ENCODE measurements at regions not wholly inside any gene's neighbourhood (a gene's known extent, or its start where the extent isn't known, plus 50 kb on each side); places are given as distances from the start of the nearest gene placed in this dataset.
"Not testable (repeated sequence)": the region's sequence is repeated elsewhere in the genome, so short reads cannot be mapped to it uniquely, and the experiment has no call there.

DNA sequence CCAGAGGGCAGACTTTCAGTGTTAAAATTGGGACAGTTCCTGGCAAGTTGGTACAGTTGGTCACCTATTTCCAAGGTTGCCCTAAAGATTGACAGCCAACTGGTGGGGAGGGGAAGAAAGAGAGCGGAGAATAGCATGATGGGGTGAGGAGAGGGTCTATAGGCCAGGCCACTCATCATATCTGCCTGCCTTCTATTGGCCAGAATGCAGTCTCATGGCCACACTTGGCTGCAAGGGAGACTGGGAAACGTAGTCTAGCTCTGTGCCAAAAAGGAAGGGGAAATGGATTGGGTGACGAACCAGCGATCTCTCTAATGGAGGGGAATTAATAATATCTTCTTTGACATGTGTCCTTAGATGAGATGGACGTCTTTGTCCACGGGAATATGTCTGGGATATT, 197.4 kb upstream of the ATP6AP2 start:
- DNase-seq = no peak
- Mint-ChIP-seq H3K4me1 (no peaks in the 10 kb centered on the region), H3K27ac (no peak overlapping the region), H3K4me3 (no peak overlapping the region), H3K36me3 (no peaks in the 10 kb centered on the region), H3K27me3 (ENCODE audit: low read depth in 3 of 3) (peaks cover 0 to 9% (median 3%) of the 10 kb centered on the region in 3 donors), H3K9me3 (no peaks in the 10 kb centered on the region)

DNA sequence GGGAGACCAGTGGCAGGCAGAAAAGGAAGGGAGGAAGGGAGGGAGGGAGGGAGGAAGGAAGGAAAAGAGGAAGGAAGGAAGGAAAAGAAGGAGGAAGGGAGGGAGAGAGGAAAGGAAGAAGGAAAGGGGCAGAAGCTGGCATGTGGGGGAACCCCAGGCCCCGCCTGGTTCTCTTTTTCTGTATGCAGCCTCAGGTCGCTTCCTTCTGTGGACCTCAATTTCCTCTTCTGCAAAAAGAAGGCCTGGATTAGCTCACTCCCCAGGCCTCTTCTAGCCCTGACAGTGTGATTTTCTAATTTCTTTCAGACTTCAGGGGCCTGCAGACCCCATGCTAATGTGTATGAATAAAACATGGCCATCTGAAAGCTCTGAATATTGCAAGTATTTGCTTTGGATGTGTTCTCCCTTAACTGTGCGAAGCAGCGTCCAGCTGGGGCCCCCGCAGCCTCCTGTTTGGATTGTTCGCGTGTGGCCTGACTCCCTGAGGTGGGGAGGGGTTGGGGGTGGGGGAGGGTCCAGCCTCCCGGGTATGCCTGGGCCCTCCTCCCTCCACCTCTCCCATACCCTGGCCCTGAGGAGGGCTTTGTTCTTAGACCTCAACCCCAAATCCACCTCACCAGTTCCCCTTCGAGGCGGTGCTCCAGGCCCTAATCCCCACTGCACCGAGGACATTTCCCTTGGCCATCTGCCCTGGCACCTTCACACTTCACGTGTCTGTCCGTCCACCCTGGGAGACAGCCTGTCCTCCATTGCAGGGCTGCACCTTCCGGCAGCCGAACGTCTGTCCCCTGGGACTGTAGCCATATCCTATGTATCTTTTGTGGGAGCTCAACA, 199.9 kb upstream of the ATP6AP2 start:
- H3K27ac Mint-ChIP-seq = no peak overlapping the region
- H3K27me3 Mint-ChIP-seq (ENCODE audit: low read depth in 3 of 3) = peaks cover 0 to 8% (median 3%) of the 10 kb centered on the region in 3 donors
- H3K36me3 Mint-ChIP-seq = no peaks in the 10 kb centered on the region
- no peaks in the 10 kb centered on the region for H3K9me3 Mint-ChIP-seq
- no peak overlapping the region for H3K4me3 Mint-ChIP-seq
- DNase-seq = no peak
- H3K4me1 Mint-ChIP-seq = no peaks in the 10 kb centered on the region

DNA sequence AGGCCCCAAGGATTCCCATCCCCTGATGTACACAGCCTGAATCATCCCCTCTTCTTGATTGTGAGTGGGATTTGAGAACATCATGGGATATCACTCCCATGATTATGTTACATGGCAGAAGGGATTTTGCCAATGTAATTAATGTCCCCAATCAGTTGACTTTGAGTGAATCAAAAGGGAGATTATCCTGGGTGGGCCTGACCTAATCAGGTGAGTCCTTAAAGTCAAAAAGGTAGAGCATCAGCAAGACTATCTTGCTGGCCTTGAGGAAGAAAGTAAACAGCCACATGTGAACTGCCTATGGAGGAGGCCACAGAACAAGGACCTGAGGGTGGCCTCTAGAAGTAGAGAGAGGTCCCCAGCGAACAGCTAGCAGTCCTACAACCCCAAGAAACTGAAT, 203.1 kb upstream of the ATP6AP2 start:
- H3K27me3 Mint-ChIP-seq (ENCODE audit: low read depth in 3 of 3) = peaks cover 0 to 8% (median 3%) of the 10 kb centered on the region in 3 donors
- H3K27ac Mint-ChIP-seq = no peak overlapping the region
- H3K36me3 Mint-ChIP-seq = no peaks in the 10 kb centered on the region
- no peak overlapping the region for H3K4me3 Mint-ChIP-seq
- no peaks in the 10 kb centered on the region for H3K4me1 Mint-ChIP-seq
- no peak for DNase-seq
- H3K9me3 Mint-ChIP-seq = peaks cover 0 to 2% (median 0%) of the 10 kb centered on the region in 6 donors

DNA sequence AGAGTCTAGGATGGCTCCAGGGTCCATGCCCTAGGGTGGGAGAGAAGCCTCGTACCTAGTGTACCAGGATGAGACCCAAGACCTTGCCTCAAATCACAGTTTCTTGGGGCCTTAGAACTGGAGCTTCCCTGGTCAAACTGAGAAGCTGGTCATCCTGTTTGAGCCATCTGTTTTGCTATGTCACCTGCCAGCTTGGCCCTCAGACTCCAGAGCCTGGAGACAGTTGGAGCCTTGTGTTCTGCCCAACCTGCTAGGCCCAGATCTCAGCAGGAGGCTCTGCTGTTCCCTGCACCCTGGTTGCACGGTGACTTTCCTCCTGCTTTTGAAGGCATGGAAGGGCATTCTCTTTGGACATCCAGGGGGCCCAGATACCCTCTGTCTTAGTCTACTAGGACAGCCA, 206.3 kb upstream of the ATP6AP2 start:
- no peak for DNase-seq
- no peak overlapping the region for H3K27ac Mint-ChIP-seq
- H3K4me1 Mint-ChIP-seq = no peaks in the 10 kb centered on the region
- H3K9me3 Mint-ChIP-seq = peaks cover 0 to 2% (median 0%) of the 10 kb centered on the region in 6 donors
- H3K36me3 Mint-ChIP-seq = no peaks in the 10 kb centered on the region
- H3K27me3 Mint-ChIP-seq (ENCODE audit: low read depth in 3 of 3) = peaks cover 2 to 6% (median 2%) of the 10 kb centered on the region in 3 donors
- no peak overlapping the region for H3K4me3 Mint-ChIP-seq

DNA sequence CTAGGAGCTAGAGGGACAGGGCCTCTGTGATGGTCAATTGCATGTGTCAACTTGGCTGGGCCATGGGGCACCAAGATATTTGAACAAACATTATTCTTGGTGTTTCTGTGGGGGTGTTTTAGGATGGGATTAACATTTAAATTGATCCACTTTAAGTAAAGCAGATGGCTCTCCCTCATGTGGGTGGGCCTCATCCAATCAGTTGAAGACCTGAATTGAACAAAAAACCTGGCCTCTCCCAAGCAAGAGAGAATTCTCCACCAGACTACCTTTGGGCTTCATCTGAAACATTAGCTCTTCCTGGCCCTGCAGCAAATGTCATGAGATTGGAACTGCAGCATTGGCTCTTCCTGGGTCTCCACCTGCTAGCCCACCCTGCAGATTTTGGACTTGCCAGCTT, 207.1 kb upstream of the ATP6AP2 start:
- DNase-seq = no peak
- H3K27ac Mint-ChIP-seq = no peak overlapping the region
- H3K27me3 Mint-ChIP-seq (ENCODE audit: low read depth in 3 of 3) = peaks cover 0 to 6% (median 2%) of the 10 kb centered on the region in 3 donors
- no peaks in the 10 kb centered on the region for H3K36me3 Mint-ChIP-seq
- no peak overlapping the region for H3K4me3 Mint-ChIP-seq
- peaks cover 0 to 2% (median 0%) of the 10 kb centered on the region in 6 donors for H3K9me3 Mint-ChIP-seq
- H3K4me1 Mint-ChIP-seq = no peaks in the 10 kb centered on the region

DNA sequence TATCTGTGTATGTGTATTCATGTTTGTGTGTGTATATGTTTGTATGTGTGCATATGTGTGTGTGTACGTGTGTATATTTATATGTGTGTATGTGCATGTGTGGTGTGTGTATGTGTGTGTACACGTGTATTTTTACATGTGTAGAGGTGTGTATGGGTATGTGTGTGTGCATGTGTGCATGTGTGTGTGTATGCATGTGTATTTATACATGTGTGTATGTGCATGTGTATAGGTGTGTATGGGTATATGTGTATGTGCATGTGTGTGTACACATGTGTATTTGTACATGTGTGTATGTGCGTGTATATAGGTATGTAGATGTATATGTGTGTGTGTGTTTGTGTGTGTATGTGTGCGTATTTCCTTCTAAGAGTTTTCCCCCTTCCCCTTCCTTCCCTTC, 207.7 kb upstream of the ATP6AP2 start:
- DNase-seq = no peak
- Mint-ChIP-seq H3K9me3 (peaks cover 0 to 2% (median 0%) of the 10 kb centered on the region in 6 donors), H3K4me1 (no peaks in the 10 kb centered on the region), H3K27me3 (ENCODE audit: low read depth in 3 of 3) (peaks cover 0 to 6% (median 4%) of the 10 kb centered on the region in 3 donors), H3K36me3 (no peaks in the 10 kb centered on the region), H3K4me3 (no peak overlapping the region), H3K27ac (no peak overlapping the region)

DNA sequence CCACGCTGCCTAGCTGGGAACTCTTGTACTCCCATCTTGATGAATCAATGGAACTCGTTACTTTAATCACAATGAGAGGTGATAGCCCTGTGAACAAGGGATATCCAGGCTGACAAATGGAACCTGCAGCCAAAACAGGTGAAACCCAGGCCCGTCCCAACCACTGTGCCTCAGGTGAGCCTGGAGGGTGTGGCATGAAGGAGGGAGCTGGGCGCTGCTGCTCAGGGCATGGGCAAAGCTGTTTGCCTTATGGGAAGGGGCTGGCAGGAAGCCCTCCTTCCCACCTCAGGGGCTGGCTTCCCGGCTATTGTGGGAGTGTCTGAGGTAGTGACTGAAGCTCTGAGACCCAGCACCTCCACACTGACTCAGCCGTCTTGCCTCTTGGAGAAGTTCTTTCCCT, 209.4 kb upstream of the ATP6AP2 start:
- no peaks in the 10 kb centered on the region for H3K4me1 Mint-ChIP-seq

DNA sequence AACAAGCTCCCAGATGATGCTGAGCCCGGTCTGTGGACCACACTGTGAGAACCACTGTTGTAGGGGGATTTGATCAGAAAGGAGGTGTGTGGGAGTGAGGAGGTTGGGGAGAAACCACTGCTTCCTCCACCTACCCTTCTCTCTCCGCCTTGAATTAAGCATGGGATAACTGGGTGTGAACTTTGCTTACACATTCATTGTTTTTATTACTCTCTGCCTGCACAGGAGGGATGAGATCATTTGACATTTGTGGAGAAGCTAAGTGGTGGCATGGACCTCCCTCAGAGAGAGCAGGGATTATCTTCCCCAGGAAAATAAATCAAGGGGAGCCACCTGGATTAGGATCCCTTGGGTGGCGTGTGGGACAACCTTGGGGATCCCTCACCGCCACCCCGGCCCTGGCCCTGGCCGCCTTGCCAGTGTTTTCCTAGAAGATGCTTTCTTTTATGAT, 212.1 kb upstream of the ATP6AP2 start:
- no peak for DNase-seq
- no peaks in the 10 kb centered on the region for H3K4me1 Mint-ChIP-seq
- peaks cover 0 to 7% (median 0%) of the 10 kb centered on the region in 6 donors for H3K9me3 Mint-ChIP-seq
- no peak overlapping the region for H3K27ac Mint-ChIP-seq
- H3K36me3 Mint-ChIP-seq = no peaks in the 10 kb centered on the region
- no peak overlapping the region for H3K4me3 Mint-ChIP-seq
- H3K27me3 Mint-ChIP-seq (ENCODE audit: low read depth in 3 of 3) = peaks cover 0 to 9% (median 8%) of the 10 kb centered on the region in 3 donors

More for the DNA sequence above, 209.4 kb upstream of the ATP6AP2 start:
- no peak for DNase-seq
- Mint-ChIP-seq H3K27ac (no peak overlapping the region), H3K9me3 (peaks cover 0 to 2% (median 0%) of the 10 kb centered on the region in 6 donors), H3K4me3 (no peak overlapping the region), H3K36me3 (no peaks in the 10 kb centered on the region), H3K27me3 (ENCODE audit: low read depth in 3 of 3) (peaks cover 0 to 5% (median 4%) of the 10 kb centered on the region in 3 donors)

DNA sequence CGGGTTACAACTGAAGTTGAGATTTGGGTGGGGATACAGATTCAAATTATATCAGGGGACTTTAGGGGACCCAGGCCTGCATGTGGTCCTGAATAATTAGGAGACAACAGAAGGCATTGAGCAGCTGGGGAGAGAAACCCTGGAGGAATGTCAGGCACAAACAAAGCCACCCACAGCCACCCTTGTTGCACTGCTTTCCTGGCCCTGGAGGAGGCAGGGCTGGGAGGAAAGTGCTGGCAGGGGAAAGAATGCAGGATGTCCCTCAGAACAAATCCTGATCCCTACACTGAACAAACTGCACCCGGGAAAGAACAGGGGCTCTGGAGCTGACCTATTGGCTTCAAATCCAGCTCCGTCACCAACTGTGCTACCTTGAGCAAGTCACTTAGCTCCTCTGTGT, 214.1 kb upstream of the ATP6AP2 start:
- Mint-ChIP-seq H3K27me3 (ENCODE audit: low read depth in 3 of 3) (peaks cover 0 to 9% (median 8%) of the 10 kb centered on the region in 3 donors), H3K36me3 (no peaks in the 10 kb centered on the region), H3K4me3 (no peak overlapping the region), H3K4me1 (no peaks in the 10 kb centered on the region), H3K27ac (no peak overlapping the region), H3K9me3 (peaks cover 0 to 7% (median 0%) of the 10 kb centered on the region in 6 donors)
- DNase-seq = no peak

DNA sequence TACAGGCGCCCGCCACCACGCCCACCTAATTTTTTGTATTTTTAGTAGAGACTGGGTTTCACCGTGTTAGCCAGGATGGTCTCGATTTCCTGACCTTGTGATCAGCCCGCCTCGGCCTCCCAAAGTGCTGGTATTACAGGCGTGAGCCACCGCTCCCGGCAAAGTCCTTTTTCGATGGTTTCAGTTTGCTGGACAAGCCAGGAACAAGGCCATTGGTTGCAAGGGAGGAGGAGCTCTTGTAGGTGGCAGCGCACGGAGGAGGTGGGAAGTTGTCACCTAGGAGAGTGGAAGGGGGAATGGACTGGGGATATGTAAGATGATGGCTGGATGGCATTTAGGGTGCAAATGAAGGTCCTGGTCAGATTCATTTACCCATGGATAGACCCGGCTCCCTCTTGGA, 218.5 kb upstream of the ATP6AP2 start:
- not testable (repeated sequence) for DNase-seq; H3K4me3 Mint-ChIP-seq; H3K4me1 Mint-ChIP-seq; H3K9me3 Mint-ChIP-seq; H3K27ac Mint-ChIP-seq; H3K36me3 Mint-ChIP-seq; H3K27me3 Mint-ChIP-seq (ENCODE audit: low read depth in 3 of 3)

DNA sequence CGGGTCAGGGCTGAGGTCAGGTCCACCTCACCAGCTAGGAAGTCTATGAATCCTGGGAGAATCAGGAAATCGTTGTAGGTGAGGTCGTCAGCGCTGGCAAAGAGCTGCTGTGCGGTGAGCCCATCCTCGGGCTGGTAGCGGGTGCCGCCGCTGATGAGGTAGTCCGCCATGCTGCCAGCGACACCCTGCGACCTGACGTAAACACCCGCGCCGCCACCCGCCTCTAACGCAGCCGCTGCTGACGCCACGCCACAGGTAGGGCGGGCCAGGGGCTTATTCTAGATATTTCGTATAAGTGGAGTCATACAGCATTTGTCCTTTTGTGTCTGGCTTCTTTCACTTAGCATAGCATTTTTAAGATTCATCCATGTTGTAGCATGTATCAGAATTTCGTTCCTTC, 220.2 kb upstream of the ATP6AP2 start:
- peaks cover 0 to 7% (median 0%) of the 10 kb centered on the region in 6 donors for H3K9me3 Mint-ChIP-seq
- H3K4me1 Mint-ChIP-seq = no peaks in the 10 kb centered on the region
- no peak overlapping the region for H3K27ac Mint-ChIP-seq
- H3K4me3 Mint-ChIP-seq = no peak overlapping the region
- H3K27me3 Mint-ChIP-seq (ENCODE audit: low read depth in 3 of 3) = peaks cover 0 to 10% (median 1%) of the 10 kb centered on the region in 3 donors
- no peak for DNase-seq
- H3K36me3 Mint-ChIP-seq = no peaks in the 10 kb centered on the region

DNA sequence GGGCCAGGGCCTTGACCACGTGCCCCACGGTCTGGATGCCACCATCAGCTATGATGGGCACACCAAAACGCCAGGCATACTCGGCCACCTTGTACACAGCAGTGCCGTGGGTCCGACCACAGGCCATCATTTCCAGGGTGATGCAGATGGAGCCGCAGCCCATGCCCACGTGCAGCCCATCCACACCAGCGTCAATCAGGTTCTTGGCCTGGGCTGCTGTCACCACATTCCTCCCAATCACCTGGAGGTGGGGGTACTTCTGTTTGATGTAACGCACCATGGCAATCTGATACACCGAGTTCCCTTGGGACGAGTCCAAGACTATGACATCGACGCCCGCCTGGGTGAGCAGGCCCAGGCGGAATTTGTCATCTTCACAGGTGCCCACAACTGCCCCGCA, 221.2 kb upstream of the ATP6AP2 start:
- Mint-ChIP-seq H3K27ac (no peak overlapping the region), H3K36me3 (no peaks in the 10 kb centered on the region), H3K9me3 (peaks cover 0 to under 1% (median 0%) of the 10 kb centered on the region in 6 donors), H3K4me3 (no peak overlapping the region), H3K27me3 (ENCODE audit: low read depth in 3 of 3) (peaks cover 0 to 7% (median 1%) of the 10 kb centered on the region in 3 donors), H3K4me1 (no peaks in the 10 kb centered on the region)
- DNase-seq = no peak

DNA sequence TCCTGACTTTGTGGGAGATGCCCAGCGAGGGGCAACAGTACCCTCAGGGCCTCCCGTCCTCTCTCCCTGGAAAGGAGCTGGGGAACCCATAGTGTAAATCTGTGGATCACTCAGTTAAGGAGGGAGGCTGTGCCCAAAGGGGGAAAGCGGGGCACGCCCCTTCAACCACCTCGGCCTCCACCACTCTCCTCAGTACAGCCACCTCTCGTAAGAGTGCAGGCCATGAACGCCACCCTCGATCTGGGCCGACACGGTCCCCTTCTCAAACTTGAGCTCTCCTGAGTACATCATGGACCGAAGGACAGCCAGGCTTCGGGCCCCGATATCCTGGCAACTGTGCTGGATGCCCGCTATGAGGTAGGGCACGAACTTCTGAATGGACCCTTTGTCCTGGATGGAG, 221.8 kb upstream of the ATP6AP2 start:
- Mint-ChIP-seq H3K36me3 (no peaks in the 10 kb centered on the region), H3K4me1 (no peaks in the 10 kb centered on the region), H3K27ac (no peak overlapping the region), H3K4me3 (no peak overlapping the region), H3K9me3 (no peaks in the 10 kb centered on the region), H3K27me3 (ENCODE audit: low read depth in 3 of 3) (peaks cover 0 to 7% (median 1%) of the 10 kb centered on the region in 3 donors)
- no peak for DNase-seq

DNA sequence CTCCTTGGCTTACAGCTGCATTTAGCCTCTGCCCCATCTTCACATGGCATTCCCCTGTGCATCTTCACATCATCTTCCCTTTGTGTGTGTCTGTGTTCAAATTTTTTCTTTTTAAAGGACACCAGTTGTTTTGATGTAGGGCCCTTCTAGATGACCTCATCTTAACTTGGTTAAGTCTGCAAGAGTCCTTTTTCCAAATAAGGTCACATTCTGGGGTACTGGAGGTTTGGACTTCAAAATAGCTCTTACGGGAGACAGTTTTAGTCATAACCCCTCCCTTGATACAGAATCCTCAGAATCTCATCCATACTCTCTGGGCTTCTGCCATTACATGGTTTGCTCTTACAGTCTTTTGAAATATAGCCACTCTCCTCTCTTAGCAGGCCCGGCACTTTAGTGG, 231.5 kb upstream of the ATP6AP2 start:
- peaks cover 0 to 2% (median 0%) of the 10 kb centered on the region in 6 donors for H3K9me3 Mint-ChIP-seq
- no peaks in the 10 kb centered on the region for H3K4me1 Mint-ChIP-seq
- no peaks in the 10 kb centered on the region for H3K36me3 Mint-ChIP-seq
- H3K27ac Mint-ChIP-seq = no peak overlapping the region
- no peak for DNase-seq
- H3K27me3 Mint-ChIP-seq (ENCODE audit: low read depth in 3 of 3) = peaks cover 3 to 13% (median 6%) of the 10 kb centered on the region in 3 donors
- H3K4me3 Mint-ChIP-seq = no peak overlapping the region

DNA sequence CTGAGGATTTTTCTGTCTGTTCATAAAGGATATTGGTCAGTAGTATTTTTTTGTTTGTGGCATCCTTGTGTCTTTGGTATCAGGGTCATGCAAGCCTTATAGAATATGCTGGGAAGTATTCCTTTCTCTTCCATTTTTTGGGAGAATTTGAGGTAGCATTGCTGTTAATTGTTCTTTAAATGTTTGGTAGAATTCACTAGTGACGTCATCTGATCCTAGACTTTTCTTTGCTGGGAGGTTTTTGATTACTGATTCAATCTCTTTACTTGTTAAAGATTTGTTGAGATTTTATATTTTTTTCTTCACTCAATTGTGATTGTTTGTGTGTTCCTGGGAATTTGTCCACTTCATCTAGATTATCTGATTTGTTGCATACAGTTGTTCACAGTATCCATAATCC, 234.4 kb upstream of the ATP6AP2 start:
- H3K36me3 Mint-ChIP-seq = no peaks in the 10 kb centered on the region
- H3K4me1 Mint-ChIP-seq = no peaks in the 10 kb centered on the region
- H3K27me3 Mint-ChIP-seq (ENCODE audit: low read depth in 3 of 3) = peaks cover 4 to 6% (median 6%) of the 10 kb centered on the region in 3 donors
- no peak overlapping the region for H3K27ac Mint-ChIP-seq
- peaks cover 0 to 2% (median 0%) of the 10 kb centered on the region in 6 donors for H3K9me3 Mint-ChIP-seq
- DNase-seq = no peak
- no peak overlapping the region for H3K4me3 Mint-ChIP-seq
